ENCODE measurements at regions not wholly inside any gene's neighbourhood (a gene's known extent, or its start where the extent isn't known, plus 50 kb on each side); places are given as distances from the start of the nearest gene placed in this dataset. TPM values are rescaled to one million over a fixed set of nuclear protein-coding genes. Genes with fewer than 3 reads are reported as not detected.

- Histone ChIP-seq H3K27ac (ENCODE audit: low read depth, low read length) (no peak overlapping the region), H3K27me3 (ENCODE audit: control insufficient read depth, insufficient read depth, low read length) (no peaks in the 10 kb centered on the region), H3K4me3 (ENCODE audit: low read depth, low read length) (no peak overlapping the region), H3K9me3 (ENCODE audit: control insufficient read depth, insufficient read depth, low read length) (no peaks in the 10 kb centered on the region)
- no peak for TF ChIP-seq CTCF (IDR thresholded peaks at IDR 0.05; ENCODE audit: low read depth, low read length)
- DNase-seq (ENCODE audit: low read depth, low spot score) = no peak
- CTCF ChIA-PET = no interaction called here
- POLR2A ChIA-PET = no interaction called here
Observed at GRCh38 chr9:116102596-116102995, 51.0 kb upstream of the PAPPA start.

Small RNA genes in the stretch of these regions (small RNA-seq; reads per million reads assigned to genes)
- gene RF00004 (ENCODE audit: insufficient read length, low read depth) = not detected
